NCI-H510A (cell line): ENCODE measurements at regions not wholly inside any gene's neighbourhood (a gene's known extent, or its start where the extent isn't known, plus 50 kb on each side); places are given as distances from the start of the nearest gene placed in this dataset.
"Not testable (repeated sequence)": the region's sequence is repeated elsewhere in the genome, so short reads cannot be mapped to it uniquely, and the experiment has no call there.

Experiments
- DNase-seq: peaks from one replicate; lab custom pipeline; 2025; lab: John Stamatoyannopoulos, UW

- not testable (repeated sequence) for DNase-seq
These were observed 126.6 kb downstream of the UNC93B1 start for GRCh38 chr11:67877316-67877715.

DNA sequence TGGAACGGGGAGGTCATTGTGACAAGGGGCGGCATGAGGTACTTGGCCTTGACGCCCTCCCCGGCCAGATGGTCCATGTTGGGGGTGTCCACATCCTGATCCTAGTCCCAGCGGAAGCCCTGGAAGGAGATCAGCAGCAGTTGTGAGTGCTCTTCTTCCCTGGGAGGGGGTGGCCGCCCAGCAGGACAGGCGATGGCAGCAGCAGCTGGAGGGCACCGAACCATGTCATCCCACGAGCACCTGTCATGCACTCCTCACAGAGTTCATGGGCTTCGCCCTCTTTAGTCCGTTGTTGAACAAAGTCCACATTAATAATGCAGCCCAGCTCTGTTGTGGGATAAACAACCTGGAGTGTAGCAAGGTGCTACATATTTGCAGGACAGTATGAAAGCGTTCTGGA is 130.7 kb downstream of the UNC93B1 start:
- peak; percentile 94 for DNase-seq

DNA sequence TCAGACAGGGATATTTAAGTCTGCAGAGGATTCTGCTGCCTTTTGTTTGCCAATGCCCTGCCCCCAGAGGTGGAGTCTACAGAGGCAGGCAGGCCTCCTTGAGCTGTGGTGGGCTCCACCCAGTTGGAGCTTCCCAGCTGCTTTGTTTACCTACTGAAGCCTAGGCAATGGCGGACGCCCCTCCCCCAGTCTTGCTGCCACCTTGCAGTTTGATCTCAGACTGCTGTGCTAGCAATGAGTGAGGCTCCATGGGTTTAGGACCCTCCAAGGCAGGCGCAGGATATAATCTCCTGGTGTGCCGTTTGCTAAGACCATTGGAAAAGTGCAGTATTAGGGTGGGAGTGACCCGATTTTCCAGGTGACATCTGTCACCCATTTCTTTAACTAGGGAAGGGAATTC is 132.7 kb downstream of the UNC93B1 start:
- not testable (repeated sequence) for DNase-seq

- not testable (repeated sequence) for DNase-seq
These were observed 141.0 kb downstream of the UNC93B1 start for GRCh38 chr11:67862896-67863295.

GRCh38 chr11:67859513-67860161 is 144.3 kb downstream of the UNC93B1 start:
- DNase-seq = not testable (repeated sequence)

GRCh38 chr11:67850747-67851146 is 153.2 kb downstream of the UNC93B1 start:
- not testable (repeated sequence) for DNase-seq

- not testable (repeated sequence) for DNase-seq
These were observed 154.1 kb downstream of the UNC93B1 start for GRCh38 chr11:67849766-67850165.

DNA sequence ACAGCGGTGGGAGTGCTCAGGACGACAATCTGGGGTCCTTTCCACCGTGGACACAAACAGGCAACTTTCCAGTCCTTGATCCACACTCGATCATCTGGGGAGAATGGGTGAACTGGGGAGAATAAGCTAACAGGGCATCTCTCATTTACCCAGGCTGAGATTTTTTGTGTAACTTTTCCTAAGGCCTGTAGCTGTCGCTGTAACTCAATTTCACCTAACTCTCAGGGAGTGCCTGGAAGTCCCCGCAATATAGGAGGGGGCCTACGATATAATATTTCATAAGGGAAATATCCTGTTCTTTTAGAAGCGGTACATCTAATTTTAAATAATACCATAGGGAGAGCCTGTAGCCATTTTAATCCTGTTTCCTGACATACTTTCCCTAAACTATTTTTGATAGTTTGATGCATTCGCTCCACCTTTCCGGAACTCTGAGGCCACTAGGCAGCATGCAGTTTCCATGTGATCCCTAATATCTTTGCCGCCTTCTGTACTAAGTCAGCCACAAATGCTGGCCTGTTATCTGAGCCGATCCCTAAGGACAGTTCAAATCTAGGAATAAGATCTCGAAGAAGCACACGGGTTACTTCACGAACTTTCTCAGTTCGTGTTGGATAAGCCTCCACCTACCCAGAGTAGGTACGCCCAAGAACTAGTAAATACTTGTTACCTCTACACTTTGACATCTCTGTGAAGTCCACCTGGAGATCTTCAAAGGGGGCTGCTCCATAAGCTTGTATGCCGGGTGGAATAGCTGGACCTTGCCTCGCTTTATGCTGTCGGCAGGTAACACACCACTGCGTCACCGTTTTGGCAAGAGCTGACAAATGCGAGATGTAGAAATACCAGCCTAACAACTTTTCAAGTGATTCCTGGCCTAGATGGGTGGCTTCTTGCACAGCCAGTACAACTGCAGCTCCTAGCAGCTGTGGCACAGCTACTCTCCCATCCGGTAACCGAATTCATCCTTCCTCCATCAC is 155.7 kb downstream of the UNC93B1 start:
- DNase-seq = not testable (repeated sequence)

DNA sequence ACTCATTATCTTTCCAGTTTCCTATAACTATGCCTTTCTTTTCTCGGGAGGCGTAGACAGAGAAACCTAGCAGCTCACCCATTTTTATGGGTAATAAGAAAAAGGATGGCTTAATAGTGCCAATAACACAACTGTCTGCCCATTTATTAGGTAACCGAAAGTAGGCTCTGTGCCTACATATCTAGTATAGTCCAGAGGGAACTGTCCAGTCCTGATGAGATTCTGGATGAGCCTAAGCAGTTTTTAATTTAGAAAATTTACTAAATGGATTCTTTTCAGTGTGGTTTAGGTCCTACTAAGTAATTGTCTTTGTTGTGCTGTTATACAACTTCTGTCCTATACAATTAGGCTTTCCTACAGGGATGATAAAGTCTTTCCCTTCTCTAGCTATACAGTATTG is 157.6 kb downstream of the UNC93B1 start:
- DNase-seq = not testable (repeated sequence)

DNA sequence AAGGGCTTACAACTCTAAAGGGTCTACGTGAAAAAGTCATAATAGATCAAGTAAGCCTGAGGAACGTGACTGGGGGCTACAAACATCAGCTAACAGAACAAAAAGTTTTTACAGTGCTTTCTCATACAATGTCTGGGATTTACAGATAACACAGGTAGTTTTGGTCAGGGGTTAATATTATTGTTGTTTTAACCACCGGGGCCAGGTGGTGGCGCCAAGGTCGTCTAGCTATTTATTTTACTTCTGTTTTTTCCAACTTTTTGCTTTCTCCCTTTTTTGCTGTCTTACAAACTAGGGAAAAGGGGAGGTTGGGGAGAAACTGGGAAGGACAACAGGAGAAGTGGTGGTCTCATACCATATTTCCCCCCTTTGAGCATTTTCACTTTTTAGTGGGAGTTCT is 158.6 kb downstream of the UNC93B1 start:
- DNase-seq = not testable (repeated sequence)

DNA sequence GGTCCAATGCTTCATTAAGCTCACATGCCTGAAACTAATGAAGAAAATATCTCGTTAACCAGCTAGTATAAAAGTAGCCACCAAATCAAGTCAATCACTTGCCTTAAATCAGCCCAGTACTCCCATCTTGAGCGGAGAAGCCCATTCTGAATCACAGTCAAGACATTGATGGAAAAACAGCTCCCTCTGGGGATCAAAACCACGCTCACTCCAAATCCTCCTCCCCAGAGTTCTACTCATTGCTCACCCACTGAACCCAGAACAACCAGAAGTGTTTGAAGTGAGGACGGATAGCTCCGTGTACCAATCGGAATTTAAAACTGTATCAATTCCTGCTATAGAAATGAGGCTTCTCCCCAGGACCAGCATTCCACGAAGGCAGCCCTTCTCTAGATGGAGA is 163.3 kb downstream of the UNC93B1 start:
- DNase-seq = not testable (repeated sequence)

DNA sequence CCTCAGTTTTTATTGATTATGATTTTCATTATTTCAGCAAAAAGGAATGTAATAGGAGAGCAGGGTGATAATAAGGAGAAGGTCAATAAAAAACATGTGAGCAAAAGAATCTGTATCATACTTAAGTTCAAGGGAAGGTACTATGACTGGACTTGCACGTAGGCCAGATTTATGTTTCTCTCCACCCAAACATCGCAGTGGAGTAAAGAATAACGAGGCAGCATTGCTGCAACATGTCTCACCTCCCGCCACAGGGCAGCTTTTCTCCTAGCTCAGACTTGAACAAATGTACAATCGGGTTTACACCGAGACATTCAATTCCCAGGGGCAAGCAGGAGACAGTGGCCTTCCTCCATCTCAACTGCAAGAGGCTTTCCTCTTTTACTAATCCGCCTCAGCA is 155.7 kb upstream of the ALDH3B2 start:
- DNase-seq = not testable (repeated sequence)

- DNase-seq = not testable (repeated sequence)
These were observed 152.5 kb upstream of the ALDH3B2 start for GRCh38 chr11:67826951-67827296.

- peak; percentile 81 for DNase-seq
These were observed 151.9 kb upstream of the ALDH3B2 start for GRCh38 chr11:67826028-67826950.

- DNase-seq = not testable (repeated sequence)
These were observed 150.4 kb upstream of the ALDH3B2 start for GRCh38 chr11:67824861-67825260.

DNA sequence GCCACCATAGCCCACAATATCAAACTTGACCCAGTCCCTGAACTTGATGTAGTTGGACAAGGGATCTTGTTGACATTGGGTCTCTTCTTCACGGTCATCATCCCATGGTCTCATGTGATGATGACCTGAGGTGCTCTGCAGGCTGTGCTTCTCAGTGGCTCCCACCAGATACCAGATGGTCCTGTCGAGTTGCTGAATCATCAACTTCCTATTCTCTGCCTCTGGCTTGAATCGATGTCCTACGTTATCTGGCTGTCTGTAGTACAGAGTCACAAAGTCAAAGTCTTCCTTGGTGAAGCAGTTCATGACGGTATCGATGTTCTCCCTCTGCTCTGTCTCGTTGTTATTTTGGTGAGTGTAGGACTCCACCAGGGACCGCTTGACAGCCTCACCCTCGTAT is 145.7 kb upstream of the ALDH3B2 start:
- no peak for DNase-seq

DNA sequence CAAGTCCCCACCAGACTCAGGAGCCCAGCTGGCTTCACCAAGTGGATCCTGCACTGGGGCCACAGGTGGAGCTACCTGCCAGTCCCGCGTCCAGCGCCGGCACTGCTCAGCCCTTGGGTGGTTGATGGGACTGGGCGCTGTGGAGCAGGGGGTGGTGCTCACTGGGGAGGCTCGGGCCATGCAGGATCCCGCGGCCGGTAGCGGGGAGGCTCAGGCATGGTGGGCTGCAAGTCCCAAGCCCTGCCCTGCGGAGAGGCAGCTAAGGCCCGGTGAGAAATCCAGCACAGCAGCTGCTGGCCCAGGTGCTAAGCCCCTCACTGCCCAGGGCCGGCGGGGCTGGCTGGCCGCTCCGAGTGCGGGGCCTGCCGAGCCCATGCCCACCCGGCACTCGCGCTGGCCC is 143.1 kb upstream of the ALDH3B2 start:
- not testable (repeated sequence) for DNase-seq

DNA sequence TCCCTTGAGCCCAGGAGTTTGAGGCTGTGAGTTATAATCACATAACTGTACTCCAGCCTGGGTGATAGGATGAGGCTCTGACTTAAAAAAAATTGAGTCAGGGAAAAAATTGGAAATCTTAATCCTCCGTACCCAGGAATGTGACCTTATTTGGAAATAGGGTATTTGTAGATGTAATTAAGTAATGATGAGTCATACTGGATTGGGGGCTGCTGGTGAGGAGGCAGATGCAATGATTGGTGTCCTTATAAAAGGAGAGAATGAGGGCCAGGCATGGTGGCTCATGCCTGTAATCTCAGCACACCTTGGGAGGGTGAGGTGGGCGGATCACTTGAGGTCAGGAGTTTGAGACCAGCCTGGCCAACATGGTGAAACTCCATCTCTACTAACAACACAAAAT is 134.9 kb upstream of the ALDH3B2 start:
- not testable (repeated sequence) for DNase-seq

GRCh38 chr11:67807896-67808295 is 133.5 kb upstream of the ALDH3B2 start:
- not testable (repeated sequence) for DNase-seq

DNA sequence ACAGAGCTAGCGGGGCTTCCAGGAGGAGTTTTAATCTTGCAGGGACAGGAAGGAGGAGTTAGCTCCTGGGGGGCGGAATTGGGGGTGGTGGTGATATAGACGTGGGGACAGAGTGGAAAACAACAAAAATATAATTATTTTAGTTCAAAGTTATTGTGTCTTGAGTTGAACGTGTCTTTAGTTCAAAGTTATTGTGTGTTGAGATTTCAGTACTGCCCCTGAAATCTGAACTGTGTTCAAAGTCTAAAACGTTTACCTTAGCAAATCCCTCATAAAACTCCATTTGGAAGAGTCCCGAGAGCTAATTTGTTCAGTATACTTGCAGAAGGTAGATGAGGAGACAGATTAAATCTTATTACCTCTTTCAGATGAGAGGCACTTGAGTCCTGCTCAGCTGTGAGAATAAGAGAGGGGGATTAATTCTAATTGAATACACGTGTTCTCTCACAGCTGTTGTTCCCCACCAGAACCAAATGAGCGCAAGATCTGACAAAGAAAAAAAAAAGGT is 132.4 kb upstream of the ALDH3B2 start:
- DNase-seq = not testable (repeated sequence)

DNA sequence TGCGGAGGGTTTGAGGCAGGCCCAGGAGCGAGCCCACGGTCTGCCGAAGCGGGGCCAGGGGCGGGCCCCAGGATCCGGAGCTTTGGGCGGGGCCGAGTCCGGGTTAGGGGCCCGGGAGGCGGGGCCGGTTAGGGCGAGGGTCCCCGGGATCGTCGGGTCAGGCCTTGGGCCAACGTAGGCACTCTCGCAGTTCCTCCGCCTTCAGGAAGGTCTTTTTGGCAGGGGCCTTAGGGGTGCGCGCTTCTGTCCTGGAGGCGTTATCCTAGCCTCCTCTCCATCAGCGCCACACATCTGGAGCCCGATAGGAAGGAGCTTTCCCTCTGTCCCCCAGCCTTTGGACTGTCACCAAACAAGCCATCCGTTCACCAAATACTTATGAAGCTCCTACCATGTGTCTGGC is 131.8 kb upstream of the ALDH3B2 start:
- not testable (repeated sequence) for DNase-seq
